ENCODE measurements at regions not wholly inside any gene's neighbourhood (a gene's known extent, or its start where the extent isn't known, plus 50 kb on each side); places are given as distances from the start of the nearest gene placed in this dataset.

DNA sequence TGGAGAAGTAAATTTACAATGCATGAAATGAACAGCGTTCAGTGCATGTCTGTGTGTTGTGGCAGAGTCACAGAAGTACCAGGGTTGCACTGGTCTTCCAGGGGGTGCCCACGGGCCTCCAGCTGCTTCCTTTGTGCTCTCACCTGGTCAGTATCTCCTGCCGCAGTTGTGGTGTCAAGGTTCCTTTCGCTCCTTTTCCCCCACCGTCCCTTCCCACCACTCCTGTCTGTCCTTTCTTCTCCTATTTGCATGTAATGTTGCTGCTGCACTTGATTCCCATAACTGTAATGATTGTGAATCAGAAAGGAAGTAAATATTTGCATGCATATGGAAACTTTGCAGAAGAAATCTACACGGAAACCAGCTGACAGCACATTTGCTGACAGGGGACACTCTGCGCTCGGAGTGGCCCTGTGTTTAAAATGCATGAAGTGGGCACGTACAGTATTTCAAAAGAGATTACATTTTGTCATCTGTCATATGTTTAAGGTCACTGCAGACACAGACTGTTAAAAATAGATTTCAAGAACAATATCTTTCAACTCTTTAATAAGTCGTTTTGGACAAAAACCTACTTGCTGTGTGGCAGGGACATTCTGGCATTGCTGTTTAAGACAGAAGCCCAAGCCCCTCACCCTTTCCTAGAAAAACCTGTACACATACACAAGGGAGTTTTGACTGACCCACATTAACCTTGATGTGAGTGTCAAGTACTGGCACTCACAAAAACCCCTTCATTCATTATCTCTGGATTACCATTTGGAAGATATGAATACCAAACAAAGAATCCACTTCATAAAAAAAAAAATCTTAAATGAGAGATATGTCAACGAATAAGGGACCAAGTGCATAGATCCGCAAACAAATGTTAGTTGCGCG lies 336.7 kb upstream of the KLF6 start:
- TF ChIP-seq, protein P1, sequence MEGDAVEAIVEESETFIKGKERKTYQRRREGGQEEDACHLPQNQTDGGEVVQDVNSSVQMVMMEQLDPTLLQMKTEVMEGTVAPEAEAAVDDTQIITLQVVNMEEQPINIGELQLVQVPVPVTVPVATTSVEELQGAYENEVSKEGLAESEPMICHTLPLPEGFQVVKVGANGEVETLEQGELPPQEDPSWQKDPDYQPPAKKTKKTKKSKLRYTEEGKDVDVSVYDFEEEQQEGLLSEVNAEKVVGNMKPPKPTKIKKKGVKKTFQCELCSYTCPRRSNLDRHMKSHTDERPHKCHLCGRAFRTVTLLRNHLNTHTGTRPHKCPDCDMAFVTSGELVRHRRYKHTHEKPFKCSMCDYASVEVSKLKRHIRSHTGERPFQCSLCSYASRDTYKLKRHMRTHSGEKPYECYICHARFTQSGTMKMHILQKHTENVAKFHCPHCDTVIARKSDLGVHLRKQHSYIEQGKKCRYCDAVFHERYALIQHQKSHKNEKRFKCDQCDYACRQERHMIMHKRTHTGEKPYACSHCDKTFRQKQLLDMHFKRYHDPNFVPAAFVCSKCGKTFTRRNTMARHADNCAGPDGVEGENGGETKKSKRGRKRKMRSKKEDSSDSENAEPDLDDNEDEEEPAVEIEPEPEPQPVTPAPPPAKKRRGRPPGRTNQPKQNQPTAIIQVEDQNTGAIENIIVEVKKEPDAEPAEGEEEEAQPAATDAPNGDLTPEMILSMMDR (IDR thresholded peaks at IDR 0.05; ENCODE audit: poor library complexity) = no peak
- TF ChIP-seq EZH2 (IDR thresholded peaks at IDR 0.05; ENCODE audit: borderline replicate concordance) (no peak), EZH2phosphoT487 (IDR thresholded peaks at IDR 0.05; ENCODE audit: low read depth, severe bottlenecking, unreplicated experiment) (no peak)
